Loucy (cell line): ENCODE measurements at regions not wholly inside any gene's neighbourhood (a gene's known extent, or its start where the extent isn't known, plus 50 kb on each side); places are given as distances from the start of the nearest gene placed in this dataset.

Source experiments
- H2AFZ ChIP-seq: fragments of 200-600 bp; sonication (generic); 2 replicates; pipeline ENCODE4 v1.6.0; 2016; ENCODE audit warnings: antibody characterized with exemption, mild to moderate bottlenecking, low read length, moderate library complexity
- H3F3A ChIP-seq: fragments of 200-600 bp; 2 replicates; pipeline ENCODE4 v1.6.0; 2016; ENCODE audit warnings: antibody characterized with exemption, low read depth, mild to moderate bottlenecking
- H3K27me3 ChIP-seq: fragments of 200-600 bp; sonication (generic); 2 replicates; pipeline ENCODE4 v1.6.1; 2014; ENCODE audit warnings: low read length, mild to moderate bottlenecking; ENCODE audit not compliant: insufficient read depth, poor library complexity, severe bottlenecking
- H3K36me3 ChIP-seq: fragments of 200-600 bp; sonication (generic); 2 replicates; pipeline ENCODE4 v1.6.1; 2016; ENCODE audit warnings: low read length; ENCODE audit not compliant: insufficient read depth
- H3K4me1 ChIP-seq: fragments of 200-600 bp; sonication (generic); 2 replicates; pipeline ENCODE4 v1.5.1; 2014; ENCODE audit warnings: low read length, mild to moderate bottlenecking; ENCODE audit not compliant: insufficient read depth, poor library complexity, severe bottlenecking
- H3K4me2 ChIP-seq: fragments of 200-600 bp; sonication (generic); 2 replicates; pipeline ENCODE4 v1.6.0; 2014; ENCODE audit warnings: antibody characterized with exemption, low read length, low read depth, mild to moderate bottlenecking; ENCODE audit not compliant: poor library complexity, severe bottlenecking
- H3K4me3 ChIP-seq: fragments of 200-600 bp; sonication (generic); 2 replicates; pipeline ENCODE4 v1.5.1; 2014; ENCODE audit warnings: low read length, mild to moderate bottlenecking, mixed read lengths; ENCODE audit not compliant: poor library complexity, severe bottlenecking
- H3K79me2 ChIP-seq: fragments of 200-600 bp; sonication (generic); 2 replicates; pipeline ENCODE4 v1.6.1; 2014; ENCODE audit warnings: low read length; ENCODE audit not compliant: insufficient read depth
- H3K9ac ChIP-seq: fragments of 200-600 bp; sonication (generic); 2 replicates; pipeline ENCODE4 v1.6.0; 2014; ENCODE audit warnings: mild to moderate bottlenecking, low read depth, low read length, moderate library complexity; ENCODE audit not compliant: poor library complexity, severe bottlenecking
- H3K9me2 ChIP-seq: fragments of 200-600 bp; sonication (generic); replicated peaks from 2 replicates; pipeline ENCODE4 v1.6.1; 2016; ENCODE audit warnings: low read depth, low read length, mixed read lengths
- H3K9me3 ChIP-seq: fragments of 200-600 bp; sonication (generic); 2 replicates; pipeline ENCODE4 v1.6.1; 2014; ENCODE audit warnings: mild to moderate bottlenecking, antibody characterized with exemption, low read length, low read depth; ENCODE audit not compliant: insufficient read depth
- H4K20me1 ChIP-seq: fragments of 200-600 bp; sonication (generic); 2 replicates; pipeline ENCODE4 v1.6.0; 2014; ENCODE audit warnings: antibody characterized with exemption, low read length, mild to moderate bottlenecking; ENCODE audit not compliant: insufficient read depth, poor library complexity, severe bottlenecking
- EZH2phosphoT487 ChIP-seq: fragments of 200-600 bp; IDR thresholded peaks from 2 replicates; pipeline ENCODE4 v1.6.1; 2018; ENCODE audit warnings: antibody characterized with exemption, mild to moderate bottlenecking, moderate library complexity, borderline replicate concordance
- TF ChIP-seq, protein P1 (sequence below): fragments of 200-600 bp; sonication (generic); conservative IDR thresholded peaks from 2 replicates; pipeline ENCODE4 v1.5.1; 2014; ENCODE audit warnings: mild to moderate bottlenecking, antibody characterized with exemption, low read length

- Histone ChIP-seq H3K4me3 (no peak overlapping the region), H3K9me2 (no peaks in the 10 kb centered on the region), H3F3A (no peaks in the 10 kb centered on the region), H3K36me3 (no peaks in the 10 kb centered on the region), H3K9ac (no peak overlapping the region), H3K4me1 (no peaks in the 10 kb centered on the region), H3K4me2 (no peak overlapping the region), H4K20me1 (no peaks in the 10 kb centered on the region), H3K9me3 (no peaks in the 10 kb centered on the region), H2AFZ (no peak overlapping the region), H3K27me3 (no peaks in the 10 kb centered on the region), H3K79me2 (no peaks in the 10 kb centered on the region)
- TF ChIP-seq, protein P1, sequence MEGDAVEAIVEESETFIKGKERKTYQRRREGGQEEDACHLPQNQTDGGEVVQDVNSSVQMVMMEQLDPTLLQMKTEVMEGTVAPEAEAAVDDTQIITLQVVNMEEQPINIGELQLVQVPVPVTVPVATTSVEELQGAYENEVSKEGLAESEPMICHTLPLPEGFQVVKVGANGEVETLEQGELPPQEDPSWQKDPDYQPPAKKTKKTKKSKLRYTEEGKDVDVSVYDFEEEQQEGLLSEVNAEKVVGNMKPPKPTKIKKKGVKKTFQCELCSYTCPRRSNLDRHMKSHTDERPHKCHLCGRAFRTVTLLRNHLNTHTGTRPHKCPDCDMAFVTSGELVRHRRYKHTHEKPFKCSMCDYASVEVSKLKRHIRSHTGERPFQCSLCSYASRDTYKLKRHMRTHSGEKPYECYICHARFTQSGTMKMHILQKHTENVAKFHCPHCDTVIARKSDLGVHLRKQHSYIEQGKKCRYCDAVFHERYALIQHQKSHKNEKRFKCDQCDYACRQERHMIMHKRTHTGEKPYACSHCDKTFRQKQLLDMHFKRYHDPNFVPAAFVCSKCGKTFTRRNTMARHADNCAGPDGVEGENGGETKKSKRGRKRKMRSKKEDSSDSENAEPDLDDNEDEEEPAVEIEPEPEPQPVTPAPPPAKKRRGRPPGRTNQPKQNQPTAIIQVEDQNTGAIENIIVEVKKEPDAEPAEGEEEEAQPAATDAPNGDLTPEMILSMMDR: no peak
- no peak for TF ChIP-seq EZH2phosphoT487
These were observed 224.5 kb upstream of the PELI2 start for GRCh38 chr14:55893705-55894104.

DNA sequence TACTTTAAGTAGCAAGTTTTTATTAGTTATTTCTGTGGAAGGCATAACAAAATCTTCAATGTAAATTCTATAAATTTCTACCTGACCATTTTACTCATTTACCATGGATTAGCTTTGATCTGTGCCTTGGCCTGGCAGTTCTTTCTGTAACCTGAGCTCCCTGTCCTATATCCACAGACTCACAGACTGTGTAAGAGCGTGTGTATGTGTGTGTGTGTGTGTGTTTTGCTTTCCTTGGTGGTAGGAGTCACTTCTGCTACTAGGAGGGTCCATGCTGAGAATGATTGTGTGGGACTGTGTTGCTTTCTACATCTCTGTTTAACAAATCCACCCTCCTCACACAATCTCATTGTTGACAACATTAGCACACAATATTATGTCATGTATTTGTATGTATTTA is 221.2 kb upstream of the PELI2 start:
- Histone ChIP-seq H2AFZ (no peak overlapping the region), H3K4me2 (no peak overlapping the region), H3F3A (no peaks in the 10 kb centered on the region), H3K27me3 (no peaks in the 10 kb centered on the region), H3K9ac (no peak overlapping the region), H3K9me2 (no peaks in the 10 kb centered on the region), H3K79me2 (no peaks in the 10 kb centered on the region), H3K9me3 (no peaks in the 10 kb centered on the region), H3K4me1 (no peaks in the 10 kb centered on the region), H4K20me1 (no peaks in the 10 kb centered on the region), H3K4me3 (no peak overlapping the region), H3K36me3 (no peaks in the 10 kb centered on the region)
- TF ChIP-seq, protein P1: no peak
- no peak for TF ChIP-seq EZH2phosphoT487

GRCh38 chr14:55898938-55899337 is 219.3 kb upstream of the PELI2 start:
- Histone ChIP-seq H2AFZ (no peak overlapping the region), H4K20me1 (no peaks in the 10 kb centered on the region), H3K4me3 (no peak overlapping the region), H3K36me3 (no peaks in the 10 kb centered on the region), H3K4me1 (no peaks in the 10 kb centered on the region), H3K9me3 (no peaks in the 10 kb centered on the region), H3K27me3 (no peaks in the 10 kb centered on the region), H3K4me2 (no peak overlapping the region), H3F3A (no peaks in the 10 kb centered on the region), H3K9me2 (no peaks in the 10 kb centered on the region), H3K9ac (no peak overlapping the region), H3K79me2 (no peaks in the 10 kb centered on the region)
- TF ChIP-seq, protein P1: no peak
- TF ChIP-seq EZH2phosphoT487: no peak
